GM21528 (cell line): ENCODE measurements at regions not wholly inside any gene's neighbourhood (a gene's known extent, or its start where the extent isn't known, plus 50 kb on each side); places are given as distances from the start of the nearest gene placed in this dataset.

Experiments used
- ATAC-seq: cut with Tn5 transposase; IDR thresholded peaks from one replicate; pipeline ENCODE4 v1.9.1; 2021; ENCODE audit warnings: mild to moderate bottlenecking, moderate library complexity; ENCODE audit not compliant: unreplicated experiment, low FRiP score

DNA sequence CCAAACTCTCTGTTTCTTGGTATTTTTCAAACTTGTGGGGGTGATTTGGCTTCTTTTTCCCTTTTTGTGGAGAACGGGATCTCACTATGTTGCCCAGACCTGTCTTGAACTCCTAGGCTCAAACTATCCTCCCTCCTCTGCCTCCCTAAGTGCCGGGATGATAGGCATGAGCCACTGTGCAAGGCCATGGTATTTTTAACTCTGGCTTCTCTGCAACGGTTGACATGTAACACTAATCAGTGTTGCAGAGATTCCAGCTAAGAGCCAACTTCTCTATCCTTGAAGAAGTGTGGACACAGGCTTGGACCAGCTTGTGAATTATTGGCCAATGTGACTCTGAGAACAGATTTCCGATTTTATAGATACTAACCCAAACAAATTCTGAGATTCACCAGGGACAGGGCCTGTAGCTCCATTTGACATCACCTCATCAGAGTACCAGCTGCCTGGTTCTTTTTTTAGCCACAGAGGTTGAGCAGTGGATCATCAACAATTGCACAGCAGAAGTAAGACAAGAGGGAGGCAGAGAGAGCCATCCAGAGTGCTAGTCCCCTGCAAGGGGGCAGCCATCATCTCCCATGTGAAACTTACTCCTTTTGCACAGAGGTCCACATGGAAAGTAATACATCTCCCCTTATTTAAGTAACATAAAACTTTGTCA is 98.1 kb upstream of the SYNPR start:
- ATAC-seq: no peak

DNA sequence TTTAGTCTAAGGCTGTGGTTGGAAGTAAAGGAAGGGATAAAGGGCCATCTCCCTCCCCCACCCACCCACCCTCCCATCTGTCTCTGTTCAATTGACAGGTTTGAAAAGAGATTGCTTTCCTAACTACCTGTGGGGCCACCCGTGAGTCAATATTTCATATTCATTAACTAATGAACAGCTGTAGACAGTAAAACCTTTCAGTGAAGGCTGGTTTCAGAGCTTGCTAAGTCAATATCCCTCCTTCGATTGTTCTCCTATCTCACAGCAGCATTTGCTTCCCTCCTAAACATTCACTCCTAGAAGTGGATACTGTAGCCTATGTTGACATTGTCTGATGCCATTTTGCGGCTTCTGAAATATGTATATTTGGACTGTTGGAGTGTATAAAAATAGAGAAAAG is 85.9 kb upstream of the SYNPR start:
- ATAC-seq: no peak

- no peak for ATAC-seq
These were observed 84.5 kb upstream of the SYNPR start for GRCh38 chr3:63193647-63194046.

DNA sequence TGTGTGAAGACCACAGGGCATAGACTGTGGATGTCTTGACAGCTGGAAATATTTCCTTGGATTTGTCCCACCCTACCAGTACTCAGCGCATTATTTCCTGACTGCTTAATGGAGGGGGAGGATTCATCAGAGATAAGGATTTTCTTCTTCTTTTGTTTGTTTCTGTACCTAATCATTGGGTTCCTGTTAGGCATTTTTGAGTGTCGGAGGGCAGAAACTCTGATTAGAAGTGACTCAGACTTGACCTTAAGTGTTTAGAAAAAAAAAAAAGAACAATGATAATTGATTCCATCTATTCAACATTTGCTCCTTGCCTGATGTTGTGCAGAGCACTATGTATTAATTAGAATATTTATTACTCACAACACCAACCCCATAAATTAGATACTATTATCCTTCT is 78.5 kb upstream of the SYNPR start:
- ATAC-seq: no peak

- no peak for ATAC-seq
These were observed 75.6 kb upstream of the SYNPR start for GRCh38 chr3:63202529-63202928.

DNA sequence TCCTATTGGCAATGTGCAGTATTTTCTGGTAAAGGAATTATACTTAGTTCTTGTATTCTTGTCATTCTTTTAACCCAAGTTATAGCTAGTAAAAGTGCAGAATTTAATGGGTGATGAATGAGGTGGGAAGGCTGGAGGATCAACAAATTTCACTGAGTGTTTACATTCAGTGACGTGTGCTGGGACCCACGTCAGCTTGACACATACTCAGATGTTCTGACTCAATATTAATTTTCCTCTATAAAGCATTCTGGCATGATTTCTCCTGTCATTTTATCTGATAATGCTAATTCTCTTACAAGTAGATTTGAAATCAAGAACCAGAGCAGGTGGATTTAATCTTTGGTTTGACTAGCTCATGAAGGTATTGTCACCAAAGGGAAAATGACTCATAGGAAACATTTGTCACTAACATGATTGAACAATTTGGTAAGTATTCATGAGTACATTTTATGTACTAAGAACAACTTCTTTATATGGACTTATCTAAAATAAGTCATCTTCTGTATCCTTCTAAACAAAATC is 71.0 kb upstream of the SYNPR start:
- ATAC-seq: no peak

- no peak for ATAC-seq
These were observed 50.0 kb upstream of the SYNPR start for GRCh38 chr3:63228087-63228486.
